NCI-H748 treated with DMSO at 0.1 percent for 48 hours (cell line): ENCODE measurements at regions not wholly inside any gene's neighbourhood (a gene's known extent, or its start where the extent isn't known, plus 50 kb on each side); places are given as distances from the start of the nearest gene placed in this dataset.
A peak's percentile ranks its signal among the peaks of the same experiment; 100 is the strongest.

Experiments
- DNase-seq: peaks from one replicate; lab custom pipeline; 2025; lab: John Stamatoyannopoulos, UW

- no peak for DNase-seq
These were observed 1066.1 kb upstream of the SORCS1 start for GRCh38 chr10:108230478-108231170.

- DNase-seq, result no peak
These were observed 1044.2 kb upstream of the SORCS1 start for GRCh38 chr10:108208732-108209131.

- DNase-seq, result no peak
These were observed 1043.5 kb upstream of the SORCS1 start for GRCh38 chr10:108208038-108208437.

- peak; percentile 4 for DNase-seq
These were observed 1040.2 kb upstream of the SORCS1 start for GRCh38 chr10:108204528-108205305.

DNA sequence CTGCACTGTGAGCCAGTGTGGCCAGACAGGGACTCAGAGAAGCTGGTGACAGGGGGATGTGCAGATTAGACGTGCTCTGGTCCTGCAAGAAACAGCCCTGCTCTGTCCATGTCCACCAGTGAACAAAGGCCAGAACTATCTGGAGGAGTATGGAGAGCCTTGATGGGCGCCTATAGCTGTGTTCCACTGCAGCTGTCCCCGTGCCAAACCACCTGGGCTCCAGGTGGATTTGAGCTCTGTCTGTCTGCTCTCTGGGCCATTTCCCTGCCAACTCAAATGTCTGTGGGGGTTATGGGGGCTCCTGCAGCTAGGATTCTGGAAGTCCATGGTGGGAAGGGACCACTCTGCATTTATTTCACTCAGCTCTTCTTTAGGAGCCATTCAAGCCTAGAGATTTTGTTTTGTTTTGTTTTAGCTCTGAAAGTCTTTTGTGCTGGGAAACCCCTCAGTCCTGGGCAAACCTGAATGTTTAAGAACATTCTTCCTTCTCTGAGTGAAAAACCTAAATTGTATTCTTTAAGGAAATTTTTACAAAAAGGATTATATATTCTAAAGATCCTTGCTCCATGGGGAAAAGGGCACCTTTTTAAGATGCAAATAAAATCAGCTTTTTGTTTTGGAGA lies 1039.5 kb upstream of the SORCS1 start:
- DNase-seq, result no peak

- DNase-seq, result no peak
These were observed 1023.0 kb upstream of the SORCS1 start for GRCh38 chr10:108187408-108188012.

- DNase-seq, result no peak
These were observed 1019.6 kb upstream of the SORCS1 start for GRCh38 chr10:108184114-108184513.

- no peak for DNase-seq
These were observed 1016.4 kb upstream of the SORCS1 start for GRCh38 chr10:108180878-108181277.

GRCh38 chr10:108169846-108170245 lies 1005.3 kb upstream of the SORCS1 start:
- no peak for DNase-seq

- no peak for DNase-seq
These were observed 1003.3 kb upstream of the SORCS1 start for GRCh38 chr10:108167766-108168165.

DNA sequence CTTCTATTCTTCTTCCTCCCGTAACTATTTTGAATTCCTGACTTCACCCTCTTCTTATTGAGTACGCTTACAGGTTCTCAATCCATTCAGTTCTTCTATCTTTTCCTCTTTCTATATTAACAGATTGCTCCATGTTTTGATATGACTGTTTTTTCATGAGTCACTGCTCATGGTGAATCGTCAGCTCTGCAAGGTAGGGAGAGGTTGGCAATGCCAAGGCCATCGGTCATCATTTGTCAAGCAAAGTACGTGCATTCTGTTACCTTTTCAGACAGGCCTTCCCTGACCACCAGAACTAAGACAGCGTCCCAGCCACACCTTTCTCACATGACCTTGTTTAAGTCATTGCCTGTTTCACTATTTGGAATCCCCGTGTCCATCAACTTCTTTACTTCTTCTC lies 1001.9 kb upstream of the SORCS1 start:
- no peak for DNase-seq

- no peak for DNase-seq
These were observed 982.8 kb upstream of the SORCS1 start for GRCh38 chr10:108147346-108147745.

GRCh38 chr10:108141064-108141463 lies 976.6 kb upstream of the SORCS1 start:
- DNase-seq, result no peak

- DNase-seq, result peak; percentile 1
These were observed 967.8 kb upstream of the SORCS1 start for GRCh38 chr10:108132303-108132702.

- no peak for DNase-seq
These were observed 966.1 kb upstream of the SORCS1 start for GRCh38 chr10:108130575-108130974.

DNA sequence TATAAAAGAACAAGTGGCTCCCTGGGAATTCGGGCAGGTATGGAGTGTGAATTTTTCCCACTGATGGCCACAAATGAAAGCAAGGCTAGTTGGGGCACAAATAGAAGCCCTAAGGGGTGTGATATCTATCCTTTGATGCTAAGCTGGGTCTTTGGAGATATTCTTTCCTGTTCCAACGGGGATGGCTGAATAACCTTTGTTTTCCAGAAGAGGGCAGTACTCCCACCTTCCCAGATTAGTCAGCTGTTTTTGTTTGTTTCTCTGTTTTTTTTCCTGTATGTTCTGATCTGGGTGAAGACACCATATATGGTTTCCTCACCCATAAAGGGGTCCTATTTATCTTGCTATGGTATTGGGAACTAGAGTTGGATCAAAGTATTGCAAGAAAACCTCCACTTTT lies 947.7 kb upstream of the SORCS1 start:
- DNase-seq, result no peak

- DNase-seq, result no peak
These were observed 940.1 kb upstream of the SORCS1 start for GRCh38 chr10:108104551-108105156.

DNA sequence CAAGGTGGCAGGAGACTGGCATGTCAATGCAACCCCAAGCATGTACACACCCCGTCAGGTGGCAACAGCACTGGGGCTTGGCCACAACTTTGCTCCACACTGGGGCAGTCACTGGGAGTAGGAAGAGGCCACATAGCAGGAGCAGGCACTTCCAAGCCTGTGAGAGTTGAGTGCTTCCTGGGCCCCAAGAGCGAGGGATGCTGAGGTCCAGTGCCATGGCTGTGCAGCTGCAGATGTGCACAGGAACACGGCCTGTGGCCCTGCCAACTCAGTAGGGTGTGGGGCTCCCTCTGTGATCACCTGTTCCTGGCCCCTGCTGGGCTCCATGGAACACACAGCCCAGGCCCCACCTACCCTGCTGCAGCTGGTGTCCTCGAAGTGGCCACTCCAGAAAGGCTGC lies 932.8 kb upstream of the SORCS1 start:
- no peak for DNase-seq

DNA sequence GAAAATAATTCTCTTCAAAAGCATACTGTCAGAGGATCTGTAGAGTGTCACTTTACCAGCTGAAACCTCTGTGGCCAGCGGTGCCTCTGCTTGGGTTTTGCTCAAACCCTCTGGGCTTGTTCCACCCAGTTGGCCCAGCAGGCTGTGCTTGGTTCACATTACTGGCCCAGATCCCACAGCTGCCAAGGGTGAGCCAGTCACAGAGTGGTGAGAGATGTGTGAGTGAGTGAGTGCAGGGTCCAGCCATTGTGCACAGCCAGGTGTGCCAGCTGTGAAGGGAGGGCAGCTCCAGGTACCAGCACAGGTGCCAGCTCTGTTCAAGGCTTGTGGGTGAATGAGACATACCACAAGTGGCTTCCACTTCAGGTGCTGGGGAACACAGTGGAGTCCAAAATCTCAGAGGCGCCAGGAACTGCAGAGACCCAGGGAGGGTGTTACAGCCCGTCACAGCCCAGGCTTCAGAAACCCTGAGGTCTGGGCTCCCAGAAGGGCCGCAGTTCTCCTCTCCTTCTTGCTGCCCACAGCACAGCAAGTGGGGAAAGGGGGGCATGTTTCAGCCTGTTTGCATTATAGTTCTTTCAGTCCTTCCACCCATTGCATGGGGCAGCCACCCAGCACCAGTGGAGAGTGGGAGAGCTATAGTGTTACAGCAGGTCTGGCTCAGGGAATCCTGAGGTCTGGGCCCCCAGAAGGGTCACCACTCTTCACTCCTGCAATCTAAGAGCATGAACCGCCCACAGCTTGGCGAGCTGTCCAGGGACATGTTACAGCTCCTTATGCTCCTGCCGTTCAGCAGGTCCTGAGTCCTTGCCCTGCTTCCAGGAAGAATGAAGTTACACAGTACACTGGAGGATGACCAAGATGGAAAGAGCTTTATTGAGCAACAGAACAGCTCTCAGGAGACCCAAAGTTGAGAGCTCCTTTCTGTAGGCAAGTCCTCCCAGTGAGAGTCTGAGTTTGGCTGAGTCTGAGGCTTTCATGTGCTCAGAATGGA lies 931.7 kb upstream of the SORCS1 start:
- DNase-seq, result no peak

GRCh38 chr10:108090476-108091215 lies 926.1 kb upstream of the SORCS1 start:
- DNase-seq, result no peak
